SK-N-SH (cell line): ENCODE measurements at regions not wholly inside any gene's neighbourhood (a gene's known extent, or its start where the extent isn't known, plus 50 kb on each side); places are given as distances from the start of the nearest gene placed in this dataset.

Experiments used
- CTCF ChIP-seq: fragments of 200-600 bp; sonication (generic); IDR thresholded peaks from 2 replicates; pipeline ENCODE4 v1.6.1; 2017; ENCODE audit warnings: antibody characterized with exemption, mild to moderate bottlenecking, moderate library complexity
- EP300 ChIP-seq, 2 experiments: IDR thresholded peaks; 2 replicates each; pipeline versions ENCODE4 v1.4.0 to v1.6.1; 2012; ENCODE audit warnings: borderline replicate concordance in 1 of 2, low read depth in 1 of 2, low read length in 1 of 2
- GABPA ChIP-seq: IDR thresholded peaks from 2 replicates; pipeline ENCODE4 v1.4.0; 2012; ENCODE audit warnings: low read depth, mild to moderate bottlenecking
- MAX ChIP-seq: IDR thresholded peaks from 2 replicates; pipeline ENCODE4 v1.4.0; 2012; ENCODE audit warnings: low read depth
- POLR2AphosphoS5 ChIP-seq: IDR thresholded peaks from 2 replicates; pipeline ENCODE4 v1.6.1; 2012; ENCODE audit warnings: low read depth, low read length
- RAD21 ChIP-seq: IDR thresholded peaks from 2 replicates; pipeline ENCODE4 v1.6.1; 2012; ENCODE audit warnings: mild to moderate bottlenecking, low read length
- SIN3A ChIP-seq: IDR thresholded peaks from 2 replicates; pipeline ENCODE4 v1.6.1; 2012; ENCODE audit warnings: low read depth, mild to moderate bottlenecking, low read length, moderate library complexity, borderline replicate concordance
- USF1 ChIP-seq: IDR thresholded peaks from 2 replicates; pipeline ENCODE4 v1.4.0; 2012; ENCODE audit warnings: low read depth, borderline replicate concordance

- TF ChIP-seq CTCF (no peak), GABPA (no peak), SIN3A (no peak), EP300 (IDR thresholded peaks at IDR 0.05; ENCODE audit: borderline replicate concordance in 1 of 2, low read depth in 1 of 2, low read length in 1 of 2) (no peak), RAD21 (no peak), POLR2AphosphoS5 (no peak), MAX (no peak), USF1 (no peak)
Observed at GRCh38 chr3:83500422-83500821, 1458.4 kb upstream of the CADM2 start.
